Amniotic stem cell (primary cell): ENCODE measurements at regions not wholly inside any gene's neighbourhood (a gene's known extent, or its start where the extent isn't known, plus 50 kb on each side); places are given as distances from the start of the nearest gene placed in this dataset.

ENCODE experiments used
- DNase-seq: peaks from one replicate; lab custom pipeline; 2025; lab: John Stamatoyannopoulos, UW

- no peak for DNase-seq
Observed at GRCh38 chr11:134476435-134477021, 64.5 kb upstream of the B3GAT1 start.

- DNase-seq, result no peak
Observed at GRCh38 chr11:134475951-134476350, 63.9 kb upstream of the B3GAT1 start.

GRCh38 chr11:134474942-134475341 is 62.9 kb upstream of the B3GAT1 start:
- DNase-seq, result no peak

GRCh38 chr11:134474070-134474860 is 62.2 kb upstream of the B3GAT1 start:
- DNase-seq, result no peak

GRCh38 chr11:134471716-134472455 is 59.8 kb upstream of the B3GAT1 start:
- no peak for DNase-seq

GRCh38 chr11:134471087-134471715 is 59.2 kb upstream of the B3GAT1 start:
- DNase-seq, result no peak

GRCh38 chr11:134470238-134470637 is 58.2 kb upstream of the B3GAT1 start:
- no peak for DNase-seq

GRCh38 chr11:134469627-134470026 is 57.6 kb upstream of the B3GAT1 start:
- DNase-seq, result no peak

- no peak for DNase-seq
Observed at GRCh38 chr11:134468796-134469195, 56.8 kb upstream of the B3GAT1 start.

- DNase-seq, result no peak
Observed at GRCh38 chr11:134468081-134468668, 56.1 kb upstream of the B3GAT1 start.

- no peak for DNase-seq
Observed at GRCh38 chr11:134466610-134467567, 54.8 kb upstream of the B3GAT1 start.

- DNase-seq, result no peak
Observed at GRCh38 chr11:134466156-134466555, 54.1 kb upstream of the B3GAT1 start.

- DNase-seq, result no peak
Observed at GRCh38 chr11:134464981-134465730, 53.1 kb upstream of the B3GAT1 start.

- no peak for DNase-seq
Observed at GRCh38 chr11:134464196-134464595, 52.2 kb upstream of the B3GAT1 start.

- no peak for DNase-seq
Observed at GRCh38 chr11:134463716-134464115, 51.7 kb upstream of the B3GAT1 start.
